ENCODE measurements at regions not wholly inside any gene's neighbourhood (a gene's known extent, or its start where the extent isn't known, plus 50 kb on each side); places are given as distances from the start of the nearest gene placed in this dataset.

DNA sequence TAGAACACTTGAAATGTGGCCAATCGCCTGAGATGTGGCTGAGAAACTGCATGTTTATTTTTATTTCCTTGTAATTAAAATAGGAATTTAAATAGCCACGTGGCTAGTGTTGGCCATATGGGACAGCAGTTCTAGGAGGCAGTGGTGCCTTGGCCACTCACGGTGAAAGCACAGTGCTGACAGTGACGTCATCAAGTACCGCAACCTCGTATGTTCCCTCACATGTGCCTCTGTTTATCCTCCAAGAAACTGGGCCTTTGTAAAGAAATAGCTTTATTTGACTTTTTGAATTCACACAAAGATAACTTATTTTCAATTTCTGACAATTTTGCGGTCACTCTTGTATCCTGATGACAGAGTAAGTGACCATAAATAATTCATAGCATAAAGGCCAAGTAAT lies 575.0 kb downstream of the DCDC2C start:
- no peaks in the 10 kb centered on the region for H3K27me3 Mint-ChIP-seq (ENCODE audit: unreplicated experiment)
- TF ChIP-seq, protein P1, sequence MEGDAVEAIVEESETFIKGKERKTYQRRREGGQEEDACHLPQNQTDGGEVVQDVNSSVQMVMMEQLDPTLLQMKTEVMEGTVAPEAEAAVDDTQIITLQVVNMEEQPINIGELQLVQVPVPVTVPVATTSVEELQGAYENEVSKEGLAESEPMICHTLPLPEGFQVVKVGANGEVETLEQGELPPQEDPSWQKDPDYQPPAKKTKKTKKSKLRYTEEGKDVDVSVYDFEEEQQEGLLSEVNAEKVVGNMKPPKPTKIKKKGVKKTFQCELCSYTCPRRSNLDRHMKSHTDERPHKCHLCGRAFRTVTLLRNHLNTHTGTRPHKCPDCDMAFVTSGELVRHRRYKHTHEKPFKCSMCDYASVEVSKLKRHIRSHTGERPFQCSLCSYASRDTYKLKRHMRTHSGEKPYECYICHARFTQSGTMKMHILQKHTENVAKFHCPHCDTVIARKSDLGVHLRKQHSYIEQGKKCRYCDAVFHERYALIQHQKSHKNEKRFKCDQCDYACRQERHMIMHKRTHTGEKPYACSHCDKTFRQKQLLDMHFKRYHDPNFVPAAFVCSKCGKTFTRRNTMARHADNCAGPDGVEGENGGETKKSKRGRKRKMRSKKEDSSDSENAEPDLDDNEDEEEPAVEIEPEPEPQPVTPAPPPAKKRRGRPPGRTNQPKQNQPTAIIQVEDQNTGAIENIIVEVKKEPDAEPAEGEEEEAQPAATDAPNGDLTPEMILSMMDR (IDR thresholded peaks at IDR 0.05; ENCODE audit: partially characterized antibody, unreplicated experiment): no peak
- no peaks in the 10 kb centered on the region for H3K9me3 Mint-ChIP-seq (ENCODE audit: unreplicated experiment)

GRCh38 chr2:4279431-4279830 lies 576.1 kb downstream of the DCDC2C start:
- H3K9me3 Mint-ChIP-seq (ENCODE audit: unreplicated experiment): no peaks in the 10 kb centered on the region
- DNase-seq: no peak
- no peaks in the 10 kb centered on the region for H3K36me3 Mint-ChIP-seq (ENCODE audit: unreplicated experiment)
- no peak overlapping the region for H3K4me3 Mint-ChIP-seq (ENCODE audit: unreplicated experiment)
- TF ChIP-seq, protein P1 (IDR thresholded peaks at IDR 0.05; ENCODE audit: partially characterized antibody, unreplicated experiment): no peak
- H3K27ac Mint-ChIP-seq (ENCODE audit: unreplicated experiment): no peak overlapping the region
- H3K27me3 Mint-ChIP-seq (ENCODE audit: unreplicated experiment): no peaks in the 10 kb centered on the region
- no peaks in the 10 kb centered on the region for H3K4me1 Mint-ChIP-seq (ENCODE audit: low read depth, unreplicated experiment)

More for the DNA sequence above, 575.0 kb downstream of the DCDC2C start:
- Mint-ChIP-seq H3K4me3 (ENCODE audit: unreplicated experiment) (no peak overlapping the region), H3K36me3 (ENCODE audit: unreplicated experiment) (no peaks in the 10 kb centered on the region), H3K27ac (ENCODE audit: unreplicated experiment) (no peak overlapping the region), H3K4me1 (ENCODE audit: low read depth, unreplicated experiment) (no peaks in the 10 kb centered on the region)
- DNase-seq: no peak

DNA sequence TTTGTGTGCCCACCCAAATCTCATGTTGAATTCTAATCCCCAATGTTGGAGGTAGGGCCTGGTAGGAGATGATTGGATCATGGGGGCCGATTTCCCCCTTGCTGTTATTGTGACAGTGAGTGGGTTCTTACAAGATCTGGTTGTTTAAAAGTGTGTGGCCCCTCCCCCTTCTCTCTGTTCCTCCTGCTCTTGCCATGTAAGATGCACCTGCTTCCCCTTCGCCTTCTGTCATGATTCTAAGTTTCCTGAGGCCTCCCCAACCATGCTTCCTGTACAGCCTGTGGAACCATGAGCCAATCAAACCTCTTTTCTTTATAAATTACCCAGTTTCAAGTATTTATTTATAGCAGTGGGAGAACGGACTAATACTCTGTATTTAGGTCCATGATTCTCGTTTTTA lies 588.1 kb downstream of the DCDC2C start:
- Mint-ChIP-seq H3K27me3 (ENCODE audit: unreplicated experiment) (peaks cover 3% of the 10 kb centered on the region), H3K4me3 (ENCODE audit: unreplicated experiment) (no peak overlapping the region), H3K27ac (ENCODE audit: unreplicated experiment) (no peak overlapping the region), H3K9me3 (ENCODE audit: unreplicated experiment) (no peaks in the 10 kb centered on the region), H3K4me1 (ENCODE audit: low read depth, unreplicated experiment) (peaks cover 2% of the 10 kb centered on the region), H3K36me3 (ENCODE audit: unreplicated experiment) (no peaks in the 10 kb centered on the region)
- no peak for DNase-seq
- TF ChIP-seq, protein P1 (IDR thresholded peaks at IDR 0.05; ENCODE audit: partially characterized antibody, unreplicated experiment): no peak

GRCh38 chr2:4295680-4296079 lies 592.3 kb downstream of the DCDC2C start:
- H3K9me3 Mint-ChIP-seq (ENCODE audit: unreplicated experiment): no peaks in the 10 kb centered on the region
- H3K27ac Mint-ChIP-seq (ENCODE audit: unreplicated experiment): no peak overlapping the region
- no peak overlapping the region for H3K4me3 Mint-ChIP-seq (ENCODE audit: unreplicated experiment)
- DNase-seq: no peak
- peaks cover 2% of the 10 kb centered on the region for H3K4me1 Mint-ChIP-seq (ENCODE audit: low read depth, unreplicated experiment)
- TF ChIP-seq, protein P1 (IDR thresholded peaks at IDR 0.05; ENCODE audit: partially characterized antibody, unreplicated experiment): no peak
- peaks cover 2% of the 10 kb centered on the region for H3K27me3 Mint-ChIP-seq (ENCODE audit: unreplicated experiment)
- no peaks in the 10 kb centered on the region for H3K36me3 Mint-ChIP-seq (ENCODE audit: unreplicated experiment)

DNA sequence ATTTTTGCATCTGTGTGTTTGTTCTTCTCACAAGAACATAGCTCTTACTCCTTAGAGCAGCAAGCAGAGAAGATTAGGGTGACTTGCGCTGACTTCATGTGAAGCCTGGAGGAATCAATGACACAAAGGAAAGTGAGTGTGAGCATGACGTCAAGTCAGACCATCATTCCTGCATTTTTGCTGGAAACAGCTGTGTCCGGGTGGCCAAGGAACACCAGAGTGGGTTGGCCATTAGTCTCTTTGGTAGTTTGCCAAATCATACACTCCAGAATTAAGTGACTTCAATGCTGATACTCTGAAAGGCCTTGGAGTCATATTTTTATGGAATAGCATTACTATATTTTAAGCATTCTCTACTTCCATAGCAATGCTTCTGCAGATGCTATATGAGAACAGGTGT lies 597.2 kb downstream of the DCDC2C start:
- Mint-ChIP-seq H3K27me3 (ENCODE audit: unreplicated experiment) (peaks cover 2% of the 10 kb centered on the region), H3K4me1 (ENCODE audit: low read depth, unreplicated experiment) (no peaks in the 10 kb centered on the region), H3K36me3 (ENCODE audit: unreplicated experiment) (no peaks in the 10 kb centered on the region), H3K27ac (ENCODE audit: unreplicated experiment) (no peak overlapping the region), H3K9me3 (ENCODE audit: unreplicated experiment) (no peaks in the 10 kb centered on the region), H3K4me3 (ENCODE audit: unreplicated experiment) (no peak overlapping the region)
- no peak for DNase-seq
- TF ChIP-seq, protein P1 (IDR thresholded peaks at IDR 0.05; ENCODE audit: partially characterized antibody, unreplicated experiment): no peak
